ENCODE measurements at regions not wholly inside any gene's neighbourhood (a gene's known extent, or its start where the extent isn't known, plus 50 kb on each side); places are given as distances from the start of the nearest gene placed in this dataset.

- in situ Hi-C loops (cut with HindIII; ENCODE audit: low pct_unique_long_range_greater_than_20kb, low sequenced_read_pairs) = no loop called here
- Histone ChIP-seq H3K27me3 (ENCODE audit: control insufficient read depth, insufficient read depth, low read length) (no peaks in the 10 kb centered on the region), H3K4me3 (ENCODE audit: low read depth in 2 of 2, low read length in 2 of 2) (no peak overlapping the region), H3K4me1 (ENCODE audit: control insufficient read depth, insufficient read depth, low read length) (no peaks in the 10 kb centered on the region), H3K36me3 (ENCODE audit: control insufficient read depth, insufficient read depth, low read length) (no peaks in the 10 kb centered on the region), H3K9me3 (ENCODE audit: control insufficient read depth, insufficient read depth, low read depth, low read length) (no peaks in the 10 kb centered on the region), H3K27ac (ENCODE audit: low read length) (no peak overlapping the region)
- POLR2A ChIA-PET = no interaction called here
- no peak for TF ChIP-seq SIN3A (IDR thresholded peaks at IDR 0.05; ENCODE audit: borderline replicate concordance, insufficient read depth, low read depth, low read length)
- TF ChIP-seq, protein P1, sequence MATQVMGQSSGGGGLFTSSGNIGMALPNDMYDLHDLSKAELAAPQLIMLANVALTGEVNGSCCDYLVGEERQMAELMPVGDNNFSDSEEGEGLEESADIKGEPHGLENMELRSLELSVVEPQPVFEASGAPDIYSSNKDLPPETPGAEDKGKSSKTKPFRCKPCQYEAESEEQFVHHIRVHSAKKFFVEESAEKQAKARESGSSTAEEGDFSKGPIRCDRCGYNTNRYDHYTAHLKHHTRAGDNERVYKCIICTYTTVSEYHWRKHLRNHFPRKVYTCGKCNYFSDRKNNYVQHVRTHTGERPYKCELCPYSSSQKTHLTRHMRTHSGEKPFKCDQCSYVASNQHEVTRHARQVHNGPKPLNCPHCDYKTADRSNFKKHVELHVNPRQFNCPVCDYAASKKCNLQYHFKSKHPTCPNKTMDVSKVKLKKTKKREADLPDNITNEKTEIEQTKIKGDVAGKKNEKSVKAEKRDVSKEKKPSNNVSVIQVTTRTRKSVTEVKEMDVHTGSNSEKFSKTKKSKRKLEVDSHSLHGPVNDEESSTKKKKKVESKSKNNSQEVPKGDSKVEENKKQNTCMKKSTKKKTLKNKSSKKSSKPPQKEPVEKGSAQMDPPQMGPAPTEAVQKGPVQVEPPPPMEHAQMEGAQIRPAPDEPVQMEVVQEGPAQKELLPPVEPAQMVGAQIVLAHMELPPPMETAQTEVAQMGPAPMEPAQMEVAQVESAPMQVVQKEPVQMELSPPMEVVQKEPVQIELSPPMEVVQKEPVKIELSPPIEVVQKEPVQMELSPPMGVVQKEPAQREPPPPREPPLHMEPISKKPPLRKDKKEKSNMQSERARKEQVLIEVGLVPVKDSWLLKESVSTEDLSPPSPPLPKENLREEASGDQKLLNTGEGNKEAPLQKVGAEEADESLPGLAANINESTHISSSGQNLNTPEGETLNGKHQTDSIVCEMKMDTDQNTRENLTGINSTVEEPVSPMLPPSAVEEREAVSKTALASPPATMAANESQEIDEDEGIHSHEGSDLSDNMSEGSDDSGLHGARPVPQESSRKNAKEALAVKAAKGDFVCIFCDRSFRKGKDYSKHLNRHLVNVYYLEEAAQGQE (IDR thresholded peaks at IDR 0.05; ENCODE audit: insufficient read depth in 1 of 2, low read depth in 2 of 2, low read length in 1 of 2) = no peak
- TF ChIP-seq, protein P2, sequence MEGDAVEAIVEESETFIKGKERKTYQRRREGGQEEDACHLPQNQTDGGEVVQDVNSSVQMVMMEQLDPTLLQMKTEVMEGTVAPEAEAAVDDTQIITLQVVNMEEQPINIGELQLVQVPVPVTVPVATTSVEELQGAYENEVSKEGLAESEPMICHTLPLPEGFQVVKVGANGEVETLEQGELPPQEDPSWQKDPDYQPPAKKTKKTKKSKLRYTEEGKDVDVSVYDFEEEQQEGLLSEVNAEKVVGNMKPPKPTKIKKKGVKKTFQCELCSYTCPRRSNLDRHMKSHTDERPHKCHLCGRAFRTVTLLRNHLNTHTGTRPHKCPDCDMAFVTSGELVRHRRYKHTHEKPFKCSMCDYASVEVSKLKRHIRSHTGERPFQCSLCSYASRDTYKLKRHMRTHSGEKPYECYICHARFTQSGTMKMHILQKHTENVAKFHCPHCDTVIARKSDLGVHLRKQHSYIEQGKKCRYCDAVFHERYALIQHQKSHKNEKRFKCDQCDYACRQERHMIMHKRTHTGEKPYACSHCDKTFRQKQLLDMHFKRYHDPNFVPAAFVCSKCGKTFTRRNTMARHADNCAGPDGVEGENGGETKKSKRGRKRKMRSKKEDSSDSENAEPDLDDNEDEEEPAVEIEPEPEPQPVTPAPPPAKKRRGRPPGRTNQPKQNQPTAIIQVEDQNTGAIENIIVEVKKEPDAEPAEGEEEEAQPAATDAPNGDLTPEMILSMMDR (IDR thresholded peaks at IDR 0.05) = no peak
- no peak for TF ChIP-seq TCF7L2 (IDR thresholded peaks at IDR 0.05; ENCODE audit: low read depth, low read length)
- TF ChIP-seq POLR2AphosphoS5 (IDR thresholded peaks at IDR 0.05; ENCODE audit: low read depth, low read length) = no peak
- ATAC-seq (no peak), DNase-seq (ENCODE audit: low read depth, low spot score) (no peak)
- intact Hi-C loops (cut with micrococcal nuclease; ENCODE audit: unreplicated experiment) = no loop called here
- BruUV-seq (replicated peaks) = no TSS peak
- CTCF ChIA-PET = no interaction called here
Measured at GRCh38 chr9:91148306-91148705, 213.4 kb downstream of the AUH start.

DNA sequence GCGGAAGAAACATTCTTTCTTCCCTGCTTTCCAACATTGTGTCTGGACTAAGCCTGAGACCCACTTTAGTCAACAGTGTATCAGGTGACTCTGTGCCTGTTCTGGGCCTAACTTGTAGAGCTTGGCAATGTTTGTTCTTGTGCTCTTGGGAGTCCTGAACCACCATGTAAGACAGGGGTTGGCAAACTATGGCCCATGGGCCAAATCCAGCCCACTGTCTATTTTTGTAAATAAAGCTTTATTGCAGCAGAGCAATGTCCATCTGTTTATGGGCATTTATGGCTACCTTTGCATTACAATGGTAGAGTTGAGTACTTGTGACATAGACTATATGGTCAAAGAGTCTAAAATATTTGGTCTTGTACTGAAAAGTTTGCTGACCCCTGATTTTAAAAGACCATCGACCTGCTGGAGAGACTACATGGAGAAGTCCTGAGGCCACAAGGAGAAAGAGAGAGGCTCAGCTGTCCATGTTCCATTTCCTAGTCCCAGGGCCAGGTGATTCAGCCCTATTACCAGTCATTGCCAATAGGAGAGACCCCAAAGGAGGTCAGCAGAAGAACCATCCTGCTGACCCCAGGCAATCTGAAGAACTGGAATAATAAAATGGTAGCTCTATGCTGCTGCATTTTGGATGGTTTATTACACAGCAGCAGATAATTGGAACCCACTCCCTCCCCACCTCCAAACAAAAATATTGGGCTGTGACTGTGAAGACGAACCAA, 211.3 kb downstream of the AUH start:
- no peaks in the 10 kb centered on the region for H3K27me3 ChIP-seq (ENCODE audit: control insufficient read depth, insufficient read depth, low read length)
- no peaks in the 10 kb centered on the region for H3K4me1 ChIP-seq (ENCODE audit: control insufficient read depth, insufficient read depth, low read length)
- TF ChIP-seq POLR2AphosphoS5 (IDR thresholded peaks at IDR 0.05; ENCODE audit: low read depth, low read length) = no peak
- no peak for TF ChIP-seq SIN3A (IDR thresholded peaks at IDR 0.05; ENCODE audit: borderline replicate concordance, insufficient read depth, low read depth, low read length)
- no peak for TF ChIP-seq TCF7L2 (IDR thresholded peaks at IDR 0.05; ENCODE audit: low read depth, low read length)
- TF ChIP-seq, protein P2 (IDR thresholded peaks at IDR 0.05) = no peak
- TF ChIP-seq, protein P1 (IDR thresholded peaks at IDR 0.05; ENCODE audit: insufficient read depth in 1 of 2, low read depth in 2 of 2, low read length in 1 of 2) = no peak
- in situ Hi-C loops (cut with HindIII; ENCODE audit: low pct_unique_long_range_greater_than_20kb, low sequenced_read_pairs) (no loop called here), intact Hi-C loops (cut with micrococcal nuclease; ENCODE audit: unreplicated experiment) (no loop called here)
- H3K36me3 ChIP-seq (ENCODE audit: control insufficient read depth, insufficient read depth, low read length) = no peaks in the 10 kb centered on the region
- no TSS peak for BruUV-seq (replicated peaks)
- ChIA-PET POLR2A (no interaction called here), CTCF (no interaction called here)
- DNase-seq (ENCODE audit: low read depth, low spot score) = no peak
- no peaks in the 10 kb centered on the region for H3K9me3 ChIP-seq (ENCODE audit: control insufficient read depth, insufficient read depth, low read depth, low read length)
- no peak for ATAC-seq
- no peak overlapping the region for H3K27ac ChIP-seq (ENCODE audit: low read length)
- H3K4me3 ChIP-seq (ENCODE audit: low read depth in 2 of 2, low read length in 2 of 2) = no peak overlapping the region
